B cell (primary cell): ENCODE measurements at regions not wholly inside any gene's neighbourhood (a gene's known extent, or its start where the extent isn't known, plus 50 kb on each side); places are given as distances from the start of the nearest gene placed in this dataset.

Experiments
- ATAC-seq: fragments of 200-7000 bp; cut with Tn5 transposase; one replicate; pipeline ENCODE4 v1.10.0; 2021; ENCODE audit warnings: low read depth, mild to moderate bottlenecking, moderate number of reproducible peaks, moderate library complexity
- CTCF ChIA-PET: fragments of 350-600 bp; sonication (Branson Sonifier 250); formaldehyde crosslinking; loops from one replicate; lab custom pipeline; 2021; ENCODE audit warnings: antibody characterized with exemption, inconsistent platforms; lab: Charles Lee
- POLR2A ChIA-PET: fragments of 350-600 bp; sonication (Branson Sonifier 250); formaldehyde crosslinking; loops from one replicate; lab custom pipeline; 2021; ENCODE audit warnings: antibody characterized with exemption; lab: Charles Lee
- DNase-seq: peaks from one replicate; pipeline ENCODE4 v3.0.0; 2013
- H2AFZ ChIP-seq: 2 replicates; pipeline ENCODE4 v1.6.1; 2012; ENCODE audit warnings: mild to moderate bottlenecking, low read depth, low read length; ENCODE audit not compliant: insufficient read depth, poor library complexity, severe bottlenecking
- H3K27ac ChIP-seq, 2 donors: 1 replicate in 1 of 2; 2 replicates in 1 of 2; pipeline ENCODE4 v1.5.1; 2012 to 2013; ENCODE audit warnings: low read length in 2 of 2, mild to moderate bottlenecking in 2 of 2, moderate library complexity in 1 of 2
- H3K27me3 ChIP-seq, 4 experiments: fragments of 200-600 bp in 1 of 4; sonication (generic) in 1 of 4; replicated peaks in 1 of 4; 1 replicate in 2 of 4; 2 replicates in 2 of 4; pipeline versions ENCODE4 v1.6.1 to v1.7.0; 2013 to 2016; ENCODE audit warnings: low read length in 3 of 4, mild to moderate bottlenecking in 2 of 4, mixed read lengths in 1 of 4, moderate library complexity in 1 of 4; ENCODE audit not compliant: insufficient read depth in 4 of 4, control insufficient read depth in 3 of 4; ENCODE audit errors: control extremely low read depth in 1 of 4
- H3K36me3 ChIP-seq, 2 experiments: replicated peaks in 1 of 2; 1 replicate in 1 of 2; 2 replicates in 1 of 2; pipeline versions ENCODE4 v1.6.1 to v1.7.1; 2013; ENCODE audit warnings: low read length in 1 of 2; ENCODE audit not compliant: insufficient read depth in 2 of 2, control insufficient read depth in 1 of 2; ENCODE audit errors: control extremely low read depth in 1 of 2, extremely low read depth in 1 of 2
- H3K4me1 ChIP-seq, 2 donors: fragments of 200-600 bp in 1 of 2; sonication (generic) in 1 of 2; 1 replicate in 1 of 2; 2 replicates in 1 of 2; pipeline versions ENCODE4 v1.5.1 to v1.6.1; 2013 to 2017; ENCODE audit warnings: low read length in 2 of 2; ENCODE audit not compliant: control insufficient read depth in 2 of 2, insufficient read depth in 2 of 2
- H3K4me2 ChIP-seq: replicated peaks from 2 replicates; pipeline ENCODE3; 2012; ENCODE audit warnings: mild to moderate bottlenecking, low read depth, low read length; ENCODE audit not compliant: poor library complexity, severe bottlenecking
- H3K4me3 ChIP-seq, 5 experiments: fragments of 200-600 bp in 1 of 5; sonication (generic) in 1 of 5; 1 replicate in 3 of 5; 2 replicates in 2 of 5; pipeline versions ENCODE4 v1.5.1 to v1.7.0; 2011 to 2016; ENCODE audit warnings: low read length in 4 of 5, mild to moderate bottlenecking in 4 of 5, low read depth in 2 of 5, control low read depth in 1 of 5, moderate library complexity in 1 of 5; ENCODE audit not compliant: insufficient read depth in 1 of 5; ENCODE audit errors: control extremely low read depth in 1 of 5, extremely low read depth in 1 of 5
- H3K79me2 ChIP-seq: fragments of 200-600 bp; sonication (generic); one replicate; pipeline ENCODE4 v1.6.0; 2016; ENCODE audit warnings: low read length; ENCODE audit not compliant: control insufficient read depth, insufficient read depth
- H3K9ac ChIP-seq: fragments of 200-600 bp; sonication (generic); 2 replicates; pipeline ENCODE4 v1.6.1; 2017; ENCODE audit warnings: mild to moderate bottlenecking, low read length, moderate library complexity
- H3K9me3 ChIP-seq, 3 donors: one replicate each; pipeline versions ENCODE4 v1.6.1 to v1.7.1; 2013; ENCODE audit warnings: low read length in 2 of 3; ENCODE audit not compliant: control insufficient read depth in 2 of 3, insufficient read depth in 1 of 3; ENCODE audit errors: control extremely low read depth in 1 of 3
- H4K20me1 ChIP-seq: 2 replicates; pipeline ENCODE4 v1.6.0; 2012; ENCODE audit warnings: mild to moderate bottlenecking, low read length; ENCODE audit not compliant: insufficient read depth, control insufficient read depth, poor library complexity, severe bottlenecking
- H3K27ac Mint-ChIP-seq: one replicate; pipeline ENCODE4 v1.8.0; 2021; ENCODE audit warnings: mixed read lengths
- H3K27me3 Mint-ChIP-seq: one replicate; pipeline ENCODE4 v1.8.0; 2021; ENCODE audit warnings: mixed read lengths
- H3K4me1 Mint-ChIP-seq: one replicate; pipeline ENCODE4 v1.8.0; 2021; ENCODE audit warnings: mixed read lengths
- H3K4me3 Mint-ChIP-seq: one replicate; pipeline ENCODE4 v1.8.0; 2021; ENCODE audit warnings: mixed read lengths
- H3K9me3 Mint-ChIP-seq: one replicate; pipeline ENCODE4 v1.8.0; 2022; ENCODE audit warnings: mixed read lengths; ENCODE audit not compliant: insufficient read depth
- CTCF ChIP-seq: fragments of 200-600 bp; IDR thresholded peaks from one replicate; pipeline ENCODE4 v1.8.0; 2022; ENCODE audit warnings: antibody characterized with exemption, mild to moderate bottlenecking
- EZH2 ChIP-seq: IDR thresholded peaks from 2 replicates; pipeline ENCODE4 v1.6.1; 2012; ENCODE audit warnings: borderline replicate concordance, low read depth, mild to moderate bottlenecking, moderate library complexity, low read length; ENCODE audit not compliant: insufficient read depth, poor library complexity, severe bottlenecking
- whole genome bisulfite sequencing: methylation state at CpG from one replicate; pipeline ENCODE4 v1.1.5; 2013; ENCODE audit warnings: missing lambda C conversion rate; ENCODE audit not compliant: insufficient coverage; 5-methylcytosine and 5-hydroxymethylcytosine counted together
- intact Hi-C: fragments of 100-400 bp; cut with micrococcal nuclease; formaldehyde crosslinking; loops from one replicate; pipeline ENCODE4 v1.10.0; 2022

GRCh38 chr12:34402228-34402898, 380.1 kb downstream of the ALG10 start:
- no peak overlapping the region for H3K4me3 Mint-ChIP-seq
- H3K27me3 Mint-ChIP-seq = no peaks in the 10 kb centered on the region

More at GRCh38 chr12:34402228-34402898, 380.1 kb downstream of the ALG10 start:
- no peaks in the 10 kb centered on the region for H4K20me1 ChIP-seq
- peaks cover 0 to 99% (median 16%) of the 10 kb centered on the region in 3 donors for H3K9me3 ChIP-seq
- DNase-seq = no peak
- Mint-ChIP-seq H3K9me3 (peaks cover 3% of the 10 kb centered on the region), H3K27ac (no peak overlapping the region), H3K4me1 (no peaks in the 10 kb centered on the region)
- H3K9ac ChIP-seq = no peak overlapping the region
- ChIA-PET POLR2A (no interaction called here), CTCF (no interaction called here)
- no peak overlapping the region for H3K27ac ChIP-seq
- H3K4me1 ChIP-seq = no peaks in the 10 kb centered on the region
- H3K27me3 ChIP-seq = no peaks in the 10 kb centered on the region
- TF ChIP-seq CTCF = no peak
- TF ChIP-seq EZH2 = no peak
- no peak overlapping the region for H2AFZ ChIP-seq
- intact Hi-C loops = no loop called here
- no peak overlapping the region for H3K4me3 ChIP-seq
- no peak overlapping the region for H3K4me2 ChIP-seq
- ATAC-seq = no peak
- WGBS = 72% methylated on average over 21 of the region's 30 CpGs
- no peaks in the 10 kb centered on the region for H3K36me3 ChIP-seq
- no peaks in the 10 kb centered on the region for H3K79me2 ChIP-seq
